Glutamatergic neuron (in vitro differentiated cells): ENCODE measurements at regions not wholly inside any gene's neighbourhood (a gene's known extent, or its start where the extent isn't known, plus 50 kb on each side); places are given as distances from the start of the nearest gene placed in this dataset.

Experiments
- DNase-seq: peaks from one replicate; pipeline ENCODE4 v3.0.0; 2022
- H3K27ac Mint-ChIP-seq: one replicate; pipeline ENCODE4 v1.8.0; 2020; ENCODE audit warnings: mild to moderate bottlenecking, mixed read lengths, inconsistent platforms; ENCODE audit not compliant: unreplicated experiment
- H3K27me3 Mint-ChIP-seq: one replicate; pipeline ENCODE4 v1.8.0; 2020; ENCODE audit warnings: mild to moderate bottlenecking, moderate library complexity, mixed read lengths, inconsistent platforms; ENCODE audit not compliant: unreplicated experiment
- H3K36me3 Mint-ChIP-seq: one replicate; pipeline ENCODE4 v1.8.0; 2020; ENCODE audit warnings: mild to moderate bottlenecking, mixed read lengths, inconsistent platforms; ENCODE audit not compliant: unreplicated experiment
- H3K4me1 Mint-ChIP-seq: one replicate; pipeline ENCODE4 v1.8.0; 2020; ENCODE audit warnings: mild to moderate bottlenecking, low read depth, mixed read lengths, inconsistent platforms; ENCODE audit not compliant: unreplicated experiment
- H3K4me3 Mint-ChIP-seq: one replicate; pipeline ENCODE4 v1.8.0; 2020; ENCODE audit warnings: mild to moderate bottlenecking, mixed read lengths, inconsistent platforms; ENCODE audit not compliant: unreplicated experiment
- H3K9me3 Mint-ChIP-seq: one replicate; pipeline ENCODE4 v1.8.0; 2020; ENCODE audit warnings: mild to moderate bottlenecking, moderate library complexity, mixed read lengths, inconsistent platforms; ENCODE audit not compliant: unreplicated experiment
- CTCF ChIP-seq: fragments of 200-600 bp; sonication (generic); IDR thresholded peaks from one replicate; pipeline ENCODE4 v1.5.0; 2021; ENCODE audit not compliant: partially characterized antibody, unreplicated experiment

DNA sequence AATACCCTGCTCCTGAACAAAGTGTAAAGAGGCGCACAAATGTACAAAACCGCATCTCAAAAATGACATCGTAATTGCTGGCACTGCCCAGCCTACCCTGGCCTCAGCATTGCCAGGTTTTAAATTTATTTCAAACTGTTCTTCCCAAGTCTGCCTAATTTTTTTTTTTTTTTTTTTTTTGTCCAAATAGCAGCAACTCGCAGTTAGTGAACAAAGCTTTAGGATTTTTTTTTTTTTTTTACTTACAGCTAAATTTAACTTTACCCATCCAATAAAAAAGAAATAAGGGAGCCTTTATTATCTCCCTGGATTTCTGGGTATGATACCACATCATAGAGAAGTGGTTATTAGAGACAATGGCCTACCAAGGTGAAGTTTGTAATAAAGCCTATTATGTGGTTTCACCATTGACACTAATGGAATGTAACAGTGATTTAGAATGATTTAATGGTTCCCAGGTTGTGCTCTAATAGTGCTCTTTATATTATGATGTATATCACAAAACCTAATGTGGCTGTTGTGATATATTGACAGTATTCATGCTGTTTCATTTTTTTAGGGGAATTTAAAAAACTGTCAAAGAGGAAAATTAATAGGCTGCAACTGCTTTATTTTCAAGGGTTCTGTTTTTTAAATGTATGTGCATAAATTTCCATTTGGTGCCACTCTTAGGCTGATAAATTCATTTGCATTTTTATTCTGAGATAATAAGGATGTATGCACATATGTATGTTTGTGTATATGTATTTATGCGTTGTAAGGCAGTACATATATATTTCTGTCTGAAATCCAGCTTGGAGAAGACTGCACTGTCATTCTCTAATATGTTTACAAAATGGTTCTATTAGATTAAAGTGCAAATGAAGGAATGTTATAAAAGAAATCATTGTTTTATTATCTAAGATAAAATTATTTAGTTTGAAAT is 309.0 kb downstream of the TFEC start:
- Mint-ChIP-seq H3K4me3 (no peak overlapping the region), H3K36me3 (no peaks in the 10 kb centered on the region), H3K4me1 (peaks cover 5% of the 10 kb centered on the region), H3K9me3 (no peaks in the 10 kb centered on the region), H3K27me3 (no peaks in the 10 kb centered on the region), H3K27ac (no peak overlapping the region)
- TF ChIP-seq CTCF, result no peak
- DNase-seq, result no peak

DNA sequence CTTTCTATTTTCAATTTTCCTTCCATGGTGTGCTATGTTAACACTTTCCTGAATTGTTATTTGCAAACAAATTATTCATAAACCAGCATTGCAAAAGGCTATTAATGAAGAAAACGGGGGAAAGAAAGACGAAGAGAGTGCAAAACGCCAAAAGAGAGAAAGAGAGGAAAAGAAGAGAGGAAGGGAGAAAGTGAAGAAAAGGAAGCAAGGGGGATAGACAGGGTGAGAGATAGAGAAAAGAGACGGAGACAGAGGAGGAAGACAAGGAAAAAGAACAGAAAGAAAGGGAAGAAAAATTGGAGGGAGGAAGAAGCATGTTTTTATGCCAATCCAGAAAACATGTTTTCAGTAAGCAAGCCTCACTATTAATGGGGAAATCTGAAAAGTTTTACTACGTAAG is 310.6 kb downstream of the TFEC start:
- no peak for TF ChIP-seq CTCF
- H3K4me1 Mint-ChIP-seq, result peaks cover 5% of the 10 kb centered on the region
- H3K36me3 Mint-ChIP-seq, result no peaks in the 10 kb centered on the region
- no peak for DNase-seq
- no peak overlapping the region for H3K27ac Mint-ChIP-seq
- no peaks in the 10 kb centered on the region for H3K27me3 Mint-ChIP-seq
- no peaks in the 10 kb centered on the region for H3K9me3 Mint-ChIP-seq
- H3K4me3 Mint-ChIP-seq, result no peak overlapping the region

- Mint-ChIP-seq H3K4me3 (no peak overlapping the region), H3K36me3 (no peaks in the 10 kb centered on the region)
- DNase-seq, result no peak
Measured at GRCh38 chr7:115709664-115710063, 320.9 kb downstream of the TFEC start.

DNA sequence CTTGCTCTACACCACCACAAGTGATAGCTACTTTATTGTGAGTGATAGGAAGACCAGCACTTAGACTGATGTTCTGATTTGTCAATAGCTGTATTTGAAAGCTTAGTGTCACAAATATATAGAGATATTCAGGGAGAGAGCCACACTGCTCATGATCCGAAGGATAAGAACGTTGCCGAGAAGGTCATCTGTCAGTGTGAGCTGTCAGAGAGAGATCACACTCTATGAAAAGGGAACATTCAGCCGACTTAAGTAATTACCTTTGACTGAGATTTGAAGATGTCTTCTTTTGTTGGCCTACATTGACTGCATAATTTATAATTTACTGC is 322.6 kb downstream of the TFEC start:
- H3K27me3 Mint-ChIP-seq, result peaks cover 2% of the 10 kb centered on the region
- no peaks in the 10 kb centered on the region for H3K36me3 Mint-ChIP-seq
- TF ChIP-seq CTCF, result no peak
- H3K4me3 Mint-ChIP-seq, result no peak overlapping the region
- H3K9me3 Mint-ChIP-seq, result no peaks in the 10 kb centered on the region
- H3K4me1 Mint-ChIP-seq, result no peaks in the 10 kb centered on the region
- DNase-seq, result no peak
- H3K27ac Mint-ChIP-seq, result no peak overlapping the region

More at GRCh38 chr7:115709664-115710063, 320.9 kb downstream of the TFEC start:
- Mint-ChIP-seq H3K27ac (no peak overlapping the region), H3K4me1 (peaks cover 1% of the 10 kb centered on the region), H3K27me3 (no peaks in the 10 kb centered on the region), H3K9me3 (no peaks in the 10 kb centered on the region)
- no peak for TF ChIP-seq CTCF

GRCh38 chr7:115707258-115708012 is 323.1 kb downstream of the TFEC start:
- no peak overlapping the region for H3K4me3 Mint-ChIP-seq
- DNase-seq, result no peak
- H3K27ac Mint-ChIP-seq, result no peak overlapping the region
- H3K4me1 Mint-ChIP-seq, result no peaks in the 10 kb centered on the region
- TF ChIP-seq CTCF, result no peak
- no peaks in the 10 kb centered on the region for H3K36me3 Mint-ChIP-seq
- peaks cover 2% of the 10 kb centered on the region for H3K27me3 Mint-ChIP-seq
- no peaks in the 10 kb centered on the region for H3K9me3 Mint-ChIP-seq
